Testis (tissue), 2 donors: ENCODE measurements at regions not wholly inside any gene's neighbourhood (a gene's known extent, or its start where the extent isn't known, plus 50 kb on each side); places are given as distances from the start of the nearest gene placed in this dataset.

ENCODE experiments used
- POLR2A ChIP-seq: fragments of 450-650 bp; IDR thresholded peaks from one replicate; pipeline ENCODE4 v1.6.1; 2017; ENCODE audit warnings: antibody characterized with exemption, mild to moderate bottlenecking, moderate library complexity
- TF ChIP-seq, protein P1 (sequence below), 3 experiments: fragments of 450-650 bp in 2 of 3; fragments of 200-600 bp in 1 of 3; sonication (generic) in 1 of 3; IDR thresholded peaks; one replicate each; pipeline ENCODE4 v1.5.1; 2016 to 2019; ENCODE audit warnings: antibody characterized with exemption in 3 of 3, mild to moderate bottlenecking in 2 of 3, moderate library complexity in 1 of 3

GRCh38 chr16:52016387-52016786 is 530.6 kb downstream of the TOX3 start:
- TF ChIP-seq POLR2A: no peak
- TF ChIP-seq, protein P1, sequence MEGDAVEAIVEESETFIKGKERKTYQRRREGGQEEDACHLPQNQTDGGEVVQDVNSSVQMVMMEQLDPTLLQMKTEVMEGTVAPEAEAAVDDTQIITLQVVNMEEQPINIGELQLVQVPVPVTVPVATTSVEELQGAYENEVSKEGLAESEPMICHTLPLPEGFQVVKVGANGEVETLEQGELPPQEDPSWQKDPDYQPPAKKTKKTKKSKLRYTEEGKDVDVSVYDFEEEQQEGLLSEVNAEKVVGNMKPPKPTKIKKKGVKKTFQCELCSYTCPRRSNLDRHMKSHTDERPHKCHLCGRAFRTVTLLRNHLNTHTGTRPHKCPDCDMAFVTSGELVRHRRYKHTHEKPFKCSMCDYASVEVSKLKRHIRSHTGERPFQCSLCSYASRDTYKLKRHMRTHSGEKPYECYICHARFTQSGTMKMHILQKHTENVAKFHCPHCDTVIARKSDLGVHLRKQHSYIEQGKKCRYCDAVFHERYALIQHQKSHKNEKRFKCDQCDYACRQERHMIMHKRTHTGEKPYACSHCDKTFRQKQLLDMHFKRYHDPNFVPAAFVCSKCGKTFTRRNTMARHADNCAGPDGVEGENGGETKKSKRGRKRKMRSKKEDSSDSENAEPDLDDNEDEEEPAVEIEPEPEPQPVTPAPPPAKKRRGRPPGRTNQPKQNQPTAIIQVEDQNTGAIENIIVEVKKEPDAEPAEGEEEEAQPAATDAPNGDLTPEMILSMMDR (IDR thresholded peaks at IDR 0.05): no peak
